ENCODE measurements at regions not wholly inside any gene's neighbourhood (a gene's known extent, or its start where the extent isn't known, plus 50 kb on each side); places are given as distances from the start of the nearest gene placed in this dataset.

DNA sequence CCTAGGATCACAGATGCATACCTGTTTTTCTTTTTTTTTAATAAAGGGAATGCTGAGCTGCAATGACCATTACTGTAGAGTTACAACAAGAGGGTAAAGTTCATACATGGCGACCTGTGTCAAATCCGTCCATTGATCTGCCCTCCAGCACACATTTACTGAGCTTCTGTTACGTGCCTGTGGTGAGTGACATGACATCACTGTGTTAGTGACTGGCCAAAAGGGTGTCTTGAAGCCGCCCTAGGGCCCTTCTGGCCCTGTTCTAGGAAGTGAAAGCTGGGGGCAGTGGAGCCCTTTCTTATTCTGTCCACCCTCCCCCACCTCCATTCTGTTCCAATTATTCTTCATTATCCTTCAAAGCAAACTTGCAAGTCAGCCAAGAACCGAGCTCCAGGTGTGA, 66.3 kb downstream of the ZIC5 start (continued):
- TF ChIP-seq, protein P1, sequence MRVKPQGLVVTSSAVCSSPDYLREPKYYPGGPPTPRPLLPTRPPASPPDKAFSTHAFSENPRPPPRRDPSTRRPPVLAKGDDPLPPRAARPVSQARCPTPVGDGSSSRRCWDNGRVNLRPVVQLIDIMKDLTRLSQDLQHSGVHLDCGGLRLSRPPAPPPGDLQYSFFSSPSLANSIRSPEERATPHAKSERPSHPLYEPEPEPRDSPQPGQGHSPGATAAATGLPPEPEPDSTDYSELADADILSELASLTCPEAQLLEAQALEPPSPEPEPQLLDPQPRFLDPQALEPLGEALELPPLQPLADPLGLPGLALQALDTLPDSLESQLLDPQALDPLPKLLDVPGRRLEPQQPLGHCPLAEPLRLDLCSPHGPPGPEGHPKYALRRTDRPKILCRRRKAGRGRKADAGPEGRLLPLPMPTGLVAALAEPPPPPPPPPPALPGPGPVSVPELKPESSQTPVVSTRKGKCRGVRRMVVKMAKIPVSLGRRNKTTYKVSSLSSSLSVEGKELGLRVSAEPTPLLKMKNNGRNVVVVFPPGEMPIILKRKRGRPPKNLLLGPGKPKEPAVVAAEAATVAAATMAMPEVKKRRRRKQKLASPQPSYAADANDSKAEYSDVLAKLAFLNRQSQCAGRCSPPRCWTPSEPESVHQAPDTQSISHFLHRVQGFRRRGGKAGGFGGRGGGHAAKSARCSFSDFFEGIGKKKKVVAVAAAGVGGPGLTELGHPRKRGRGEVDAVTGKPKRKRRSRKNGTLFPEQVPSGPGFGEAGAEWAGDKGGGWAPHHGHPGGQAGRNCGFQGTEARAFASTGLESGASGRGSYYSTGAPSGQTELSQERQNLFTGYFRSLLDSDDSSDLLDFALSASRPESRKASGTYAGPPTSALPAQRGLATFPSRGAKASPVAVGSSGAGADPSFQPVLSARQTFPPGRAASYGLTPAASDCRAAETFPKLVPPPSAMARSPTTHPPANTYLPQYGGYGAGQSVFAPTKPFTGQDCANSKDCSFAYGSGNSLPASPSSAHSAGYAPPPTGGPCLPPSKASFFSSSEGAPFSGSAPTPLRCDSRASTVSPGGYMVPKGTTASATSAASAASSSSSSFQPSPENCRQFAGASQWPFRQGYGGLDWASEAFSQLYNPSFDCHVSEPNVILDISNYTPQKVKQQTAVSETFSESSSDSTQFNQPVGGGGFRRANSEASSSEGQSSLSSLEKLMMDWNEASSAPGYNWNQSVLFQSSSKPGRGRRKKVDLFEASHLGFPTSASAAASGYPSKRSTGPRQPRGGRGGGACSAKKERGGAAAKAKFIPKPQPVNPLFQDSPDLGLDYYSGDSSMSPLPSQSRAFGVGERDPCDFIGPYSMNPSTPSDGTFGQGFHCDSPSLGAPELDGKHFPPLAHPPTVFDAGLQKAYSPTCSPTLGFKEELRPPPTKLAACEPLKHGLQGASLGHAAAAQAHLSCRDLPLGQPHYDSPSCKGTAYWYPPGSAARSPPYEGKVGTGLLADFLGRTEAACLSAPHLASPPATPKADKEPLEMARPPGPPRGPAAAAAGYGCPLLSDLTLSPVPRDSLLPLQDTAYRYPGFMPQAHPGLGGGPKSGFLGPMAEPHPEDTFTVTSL (CRISPR knock-in tag; IDR thresholded peaks at IDR 0.05; ENCODE audit: borderline replicate concordance), result peak; percentile 47; the same call in 1 of the 2 replicates
- TF ChIP-seq ZBTB21 (CRISPR knock-in tag; IDR thresholded peaks at IDR 0.05) (peak; percentile 78), ZMYM3 (CRISPR knock-in tag; IDR thresholded peaks at IDR 0.05) (0 out of 2 replicates have a peak, but pooled peaks have one; percentile 26), POGZ (CRISPR knock-in tag; IDR thresholded peaks at IDR 0.05) (peak; percentile 20; the same call in 1 of the 2 replicates), POLR2A (IDR thresholded peaks at IDR 0.05; ENCODE audit: insufficient read depth in 1 of 2, low read depth in 2 of 2, low read length in 2 of 2) (no peak), ZNF605 (CRISPR knock-in tag; IDR thresholded peaks at IDR 0.05) (0 out of 2 replicates have a peak, but pooled peaks have one; percentile 30)
- TF ChIP-seq, protein P2, sequence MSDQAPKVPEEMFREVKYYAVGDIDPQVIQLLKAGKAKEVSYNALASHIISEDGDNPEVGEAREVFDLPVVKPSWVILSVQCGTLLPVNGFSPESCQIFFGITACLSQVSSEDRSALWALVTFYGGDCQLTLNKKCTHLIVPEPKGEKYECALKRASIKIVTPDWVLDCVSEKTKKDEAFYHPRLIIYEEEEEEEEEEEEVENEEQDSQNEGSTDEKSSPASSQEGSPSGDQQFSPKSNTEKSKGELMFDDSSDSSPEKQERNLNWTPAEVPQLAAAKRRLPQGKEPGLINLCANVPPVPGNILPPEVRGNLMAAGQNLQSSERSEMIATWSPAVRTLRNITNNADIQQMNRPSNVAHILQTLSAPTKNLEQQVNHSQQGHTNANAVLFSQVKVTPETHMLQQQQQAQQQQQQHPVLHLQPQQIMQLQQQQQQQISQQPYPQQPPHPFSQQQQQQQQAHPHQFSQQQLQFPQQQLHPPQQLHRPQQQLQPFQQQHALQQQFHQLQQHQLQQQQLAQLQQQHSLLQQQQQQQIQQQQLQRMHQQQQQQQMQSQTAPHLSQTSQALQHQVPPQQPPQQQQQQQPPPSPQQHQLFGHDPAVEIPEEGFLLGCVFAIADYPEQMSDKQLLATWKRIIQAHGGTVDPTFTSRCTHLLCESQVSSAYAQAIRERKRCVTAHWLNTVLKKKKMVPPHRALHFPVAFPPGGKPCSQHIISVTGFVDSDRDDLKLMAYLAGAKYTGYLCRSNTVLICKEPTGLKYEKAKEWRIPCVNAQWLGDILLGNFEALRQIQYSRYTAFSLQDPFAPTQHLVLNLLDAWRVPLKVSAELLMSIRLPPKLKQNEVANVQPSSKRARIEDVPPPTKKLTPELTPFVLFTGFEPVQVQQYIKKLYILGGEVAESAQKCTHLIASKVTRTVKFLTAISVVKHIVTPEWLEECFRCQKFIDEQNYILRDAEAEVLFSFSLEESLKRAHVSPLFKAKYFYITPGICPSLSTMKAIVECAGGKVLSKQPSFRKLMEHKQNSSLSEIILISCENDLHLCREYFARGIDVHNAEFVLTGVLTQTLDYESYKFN (CRISPR knock-in tag; conservative IDR thresholded peaks at IDR 0.05), result 0 out of 2 replicates have a peak, but pooled peaks have one; percentile 45
